NAMALWA (cell line): ENCODE measurements at regions not wholly inside any gene's neighbourhood (a gene's known extent, or its start where the extent isn't known, plus 50 kb on each side); places are given as distances from the start of the nearest gene placed in this dataset.

Source experiments
- DNase-seq: peaks from one replicate; pipeline ENCODE4 v3.0.0-alpha.2; 2015; ENCODE audit warnings: low spot score

- DNase-seq, result no peak
These were observed 55.5 kb downstream of the MID1IP1 start for GRCh38 chrX:38856670-38857265.

GRCh38 chrX:38857736-38858523 is 56.7 kb downstream of the MID1IP1 start:
- no peak for DNase-seq

GRCh38 chrX:38859602-38860001 is 58.3 kb downstream of the MID1IP1 start:
- no peak for DNase-seq

- DNase-seq, result no peak
These were observed 59.1 kb downstream of the MID1IP1 start for GRCh38 chrX:38860106-38861013.

GRCh38 chrX:38861489-38861888 is 60.2 kb downstream of the MID1IP1 start:
- no peak for DNase-seq

- no peak for DNase-seq
These were observed 60.8 kb downstream of the MID1IP1 start for GRCh38 chrX:38862100-38862499.

GRCh38 chrX:38864165-38864564 is 62.9 kb downstream of the MID1IP1 start:
- no peak for DNase-seq

- no peak for DNase-seq
These were observed 67.1 kb downstream of the MID1IP1 start for GRCh38 chrX:38868321-38868720.

- DNase-seq, result no peak
These were observed 67.7 kb downstream of the MID1IP1 start for GRCh38 chrX:38868941-38869401.

GRCh38 chrX:38870361-38870895 is 69.2 kb downstream of the MID1IP1 start:
- no peak for DNase-seq

- peak; percentile 1 for DNase-seq
These were observed 70.1 kb downstream of the MID1IP1 start for GRCh38 chrX:38871129-38872029.

GRCh38 chrX:38877366-38877765 is 76.1 kb downstream of the MID1IP1 start:
- DNase-seq, result no peak

GRCh38 chrX:38878641-38879340 is 77.5 kb downstream of the MID1IP1 start:
- DNase-seq, result peak; percentile 83

GRCh38 chrX:38879631-38880220 is 78.5 kb downstream of the MID1IP1 start:
- peak; percentile 95 for DNase-seq

GRCh38 chrX:38880296-38880854 is 79.1 kb downstream of the MID1IP1 start:
- DNase-seq, result peak; percentile 60

GRCh38 chrX:38881066-38881465 is 79.8 kb downstream of the MID1IP1 start:
- DNase-seq, result peak; percentile 24

- peak; percentile 52 for DNase-seq
These were observed 80.5 kb downstream of the MID1IP1 start for GRCh38 chrX:38881727-38882126.

- DNase-seq, result peak; percentile 48
These were observed 81.8 kb downstream of the MID1IP1 start for GRCh38 chrX:38882894-38883626.

- DNase-seq, result no peak
These were observed 84.9 kb downstream of the MID1IP1 start for GRCh38 chrX:38886112-38886511.
